HEK293T (cell line): ENCODE measurements at regions not wholly inside any gene's neighbourhood (a gene's known extent, or its start where the extent isn't known, plus 50 kb on each side); places are given as distances from the start of the nearest gene placed in this dataset.

Experiments
- L3MBTL2 ChIP-seq: fragments of 450-650 bp; conservative IDR thresholded peaks from 2 replicates; pipeline ENCODE4 v1.6.1; 2016; ENCODE audit warnings: mild to moderate bottlenecking
- SP1 ChIP-seq: fragments of 450-650 bp; IDR thresholded peaks from 2 replicates; pipeline ENCODE4 v1.6.1; 2017
- TARDBP ChIP-seq: fragments of 450-650 bp; IDR thresholded peaks from 2 replicates; pipeline ENCODE4 v1.6.1; 2016

DNA sequence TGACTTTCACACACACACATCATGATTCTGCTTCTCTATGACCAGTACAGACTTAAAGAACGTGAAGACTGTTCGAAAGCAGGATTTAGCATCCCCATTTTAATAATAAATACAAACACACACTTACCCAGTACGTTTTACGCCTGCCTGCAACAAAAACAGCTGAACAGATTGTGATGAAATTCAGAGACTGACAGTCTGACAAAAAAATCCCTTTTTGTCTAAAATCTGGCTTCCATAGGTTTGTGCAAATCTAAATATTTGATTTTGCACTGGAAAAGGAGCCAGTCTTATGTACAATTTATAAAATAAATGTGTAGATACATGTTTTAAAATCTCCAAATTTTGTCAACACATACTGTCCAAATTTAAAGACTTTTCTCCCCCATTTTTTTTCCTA, 630.7 kb downstream of the ZEB2 start:
- TF ChIP-seq TARDBP: no peak
- no peak for TF ChIP-seq L3MBTL2
- TF ChIP-seq SP1: no peak
